Thyroid gland (tissue), 4 donors: ENCODE measurements at regions not wholly inside any gene's neighbourhood (a gene's known extent, or its start where the extent isn't known, plus 50 kb on each side); places are given as distances from the start of the nearest gene placed in this dataset.

Experiments
- CTCF ChIP-seq, 6 experiments: fragments of 200-600 bp in 3 of 6; fragments of 450-650 bp in 3 of 6; sonication (generic) in 3 of 6; IDR thresholded peaks; one replicate each; pipeline ENCODE4 v1.5.1; 2016 to 2019; ENCODE audit warnings: antibody characterized with exemption in 6 of 6, mild to moderate bottlenecking in 2 of 6, inconsistent platforms in 1 of 6, moderate library complexity in 1 of 6
- POLR2A ChIP-seq, 2 donors: fragments of 450-650 bp; IDR thresholded peaks; one replicate each; pipeline ENCODE4 v1.6.1; 2017; ENCODE audit warnings: antibody characterized with exemption in 2 of 2, mild to moderate bottlenecking in 2 of 2, moderate library complexity in 1 of 2

GRCh38 chr2:217466104-217466503, 536.7 kb downstream of the TNS1 start:
- TF ChIP-seq CTCF (IDR thresholded peaks at IDR 0.05) (no peak), POLR2A (IDR thresholded peaks at IDR 0.05) (no peak)
